Loucy (cell line): ENCODE measurements at regions not wholly inside any gene's neighbourhood (a gene's known extent, or its start where the extent isn't known, plus 50 kb on each side); places are given as distances from the start of the nearest gene placed in this dataset.

Experiments used
- H2AFZ ChIP-seq: fragments of 200-600 bp; sonication (generic); 2 replicates; pipeline ENCODE4 v1.6.0; 2016; ENCODE audit warnings: antibody characterized with exemption, mild to moderate bottlenecking, low read length, moderate library complexity
- H3F3A ChIP-seq: fragments of 200-600 bp; 2 replicates; pipeline ENCODE4 v1.6.0; 2016; ENCODE audit warnings: antibody characterized with exemption, low read depth, mild to moderate bottlenecking
- H3K27me3 ChIP-seq: fragments of 200-600 bp; sonication (generic); 2 replicates; pipeline ENCODE4 v1.6.1; 2014; ENCODE audit warnings: low read length, mild to moderate bottlenecking; ENCODE audit not compliant: insufficient read depth, poor library complexity, severe bottlenecking
- H3K36me3 ChIP-seq: fragments of 200-600 bp; sonication (generic); 2 replicates; pipeline ENCODE4 v1.6.1; 2016; ENCODE audit warnings: low read length; ENCODE audit not compliant: insufficient read depth
- H3K4me1 ChIP-seq: fragments of 200-600 bp; sonication (generic); 2 replicates; pipeline ENCODE4 v1.5.1; 2014; ENCODE audit warnings: low read length, mild to moderate bottlenecking; ENCODE audit not compliant: insufficient read depth, poor library complexity, severe bottlenecking
- H3K4me2 ChIP-seq: fragments of 200-600 bp; sonication (generic); 2 replicates; pipeline ENCODE4 v1.6.0; 2014; ENCODE audit warnings: antibody characterized with exemption, low read length, low read depth, mild to moderate bottlenecking; ENCODE audit not compliant: poor library complexity, severe bottlenecking
- H3K4me3 ChIP-seq: fragments of 200-600 bp; sonication (generic); 2 replicates; pipeline ENCODE4 v1.5.1; 2014; ENCODE audit warnings: low read length, mild to moderate bottlenecking, mixed read lengths; ENCODE audit not compliant: poor library complexity, severe bottlenecking
- H3K79me2 ChIP-seq: fragments of 200-600 bp; sonication (generic); 2 replicates; pipeline ENCODE4 v1.6.1; 2014; ENCODE audit warnings: low read length; ENCODE audit not compliant: insufficient read depth
- H3K9ac ChIP-seq: fragments of 200-600 bp; sonication (generic); 2 replicates; pipeline ENCODE4 v1.6.0; 2014; ENCODE audit warnings: mild to moderate bottlenecking, low read depth, low read length, moderate library complexity; ENCODE audit not compliant: poor library complexity, severe bottlenecking
- H3K9me2 ChIP-seq: fragments of 200-600 bp; sonication (generic); replicated peaks from 2 replicates; pipeline ENCODE4 v1.6.1; 2016; ENCODE audit warnings: low read depth, low read length, mixed read lengths
- H3K9me3 ChIP-seq: fragments of 200-600 bp; sonication (generic); 2 replicates; pipeline ENCODE4 v1.6.1; 2014; ENCODE audit warnings: mild to moderate bottlenecking, antibody characterized with exemption, low read length, low read depth; ENCODE audit not compliant: insufficient read depth
- H4K20me1 ChIP-seq: fragments of 200-600 bp; sonication (generic); 2 replicates; pipeline ENCODE4 v1.6.0; 2014; ENCODE audit warnings: antibody characterized with exemption, low read length, mild to moderate bottlenecking; ENCODE audit not compliant: insufficient read depth, poor library complexity, severe bottlenecking
- CTCF ChIP-seq: fragments of 200-600 bp; sonication (generic); conservative IDR thresholded peaks from 2 replicates; pipeline ENCODE4 v1.5.1; 2014; ENCODE audit warnings: mild to moderate bottlenecking, antibody characterized with exemption, low read length
- EZH2phosphoT487 ChIP-seq: fragments of 200-600 bp; IDR thresholded peaks from 2 replicates; pipeline ENCODE4 v1.6.1; 2018; ENCODE audit warnings: antibody characterized with exemption, mild to moderate bottlenecking, moderate library complexity, borderline replicate concordance

- Histone ChIP-seq H3K4me2 (no peak overlapping the region), H3K36me3 (no peaks in the 10 kb centered on the region), H3K27me3 (no peaks in the 10 kb centered on the region), H3K4me3 (no peak overlapping the region), H3K9me3 (no peaks in the 10 kb centered on the region; the same call in 1 of the 2 replicates), H3K9me2 (no peaks in the 10 kb centered on the region), H3F3A (no peaks in the 10 kb centered on the region), H2AFZ (no peak overlapping the region), H4K20me1 (no peaks in the 10 kb centered on the region), H3K79me2 (no peaks in the 10 kb centered on the region), H3K4me1 (no peaks in the 10 kb centered on the region), H3K9ac (no peak overlapping the region)
- TF ChIP-seq EZH2phosphoT487 (no peak), CTCF (no peak)
These were observed 317.8 kb upstream of the NCAM1 start for GRCh38 chr11:112643416-112643815.

DNA sequence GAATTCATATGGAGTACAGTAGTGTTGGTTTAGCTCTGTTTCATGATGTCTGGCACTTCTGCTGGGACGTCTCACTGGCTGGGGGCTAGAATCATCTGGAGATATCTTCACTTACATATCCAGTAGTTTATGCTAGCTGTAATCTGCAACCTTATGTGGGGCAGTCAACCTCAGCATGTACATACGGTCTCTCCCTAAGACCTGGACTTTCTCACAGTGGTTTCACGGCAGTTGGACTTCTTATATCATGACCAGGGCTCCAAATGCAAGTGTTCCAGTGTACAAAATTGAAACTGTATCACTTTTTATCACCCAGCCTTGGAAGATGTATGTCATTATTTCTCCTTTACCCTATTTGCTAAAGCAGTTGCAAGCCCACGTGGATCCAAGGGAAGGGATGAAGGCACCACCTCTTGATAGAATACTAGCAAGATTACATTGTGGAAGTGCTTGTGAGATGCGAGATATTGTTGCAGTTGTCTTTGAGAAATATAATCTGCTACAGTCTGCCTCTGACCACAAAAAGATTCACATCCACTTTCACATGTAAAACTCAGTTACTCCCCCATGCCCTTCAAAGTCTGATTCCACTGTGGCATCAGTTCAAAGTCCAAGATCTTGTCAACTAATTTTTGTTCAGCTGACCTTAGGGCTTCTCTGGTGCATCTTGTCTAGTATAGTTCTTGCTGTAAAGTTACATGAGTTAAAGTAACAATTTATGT is 316.6 kb upstream of the NCAM1 start:
- no peaks in the 10 kb centered on the region for H3F3A ChIP-seq
- H3K9me2 ChIP-seq, result no peaks in the 10 kb centered on the region
- no peaks in the 10 kb centered on the region for H3K79me2 ChIP-seq
- no peak overlapping the region for H3K9ac ChIP-seq
- H3K4me3 ChIP-seq, result no peak overlapping the region
- no peaks in the 10 kb centered on the region for H3K27me3 ChIP-seq
- H3K9me3 ChIP-seq, result no peaks in the 10 kb centered on the region; the same call in 1 of the 2 replicates
- no peaks in the 10 kb centered on the region for H3K36me3 ChIP-seq
- H4K20me1 ChIP-seq, result no peaks in the 10 kb centered on the region
- TF ChIP-seq CTCF (no peak), EZH2phosphoT487 (no peak)
- H2AFZ ChIP-seq, result no peak overlapping the region
- no peaks in the 10 kb centered on the region for H3K4me1 ChIP-seq
- no peak overlapping the region for H3K4me2 ChIP-seq

DNA sequence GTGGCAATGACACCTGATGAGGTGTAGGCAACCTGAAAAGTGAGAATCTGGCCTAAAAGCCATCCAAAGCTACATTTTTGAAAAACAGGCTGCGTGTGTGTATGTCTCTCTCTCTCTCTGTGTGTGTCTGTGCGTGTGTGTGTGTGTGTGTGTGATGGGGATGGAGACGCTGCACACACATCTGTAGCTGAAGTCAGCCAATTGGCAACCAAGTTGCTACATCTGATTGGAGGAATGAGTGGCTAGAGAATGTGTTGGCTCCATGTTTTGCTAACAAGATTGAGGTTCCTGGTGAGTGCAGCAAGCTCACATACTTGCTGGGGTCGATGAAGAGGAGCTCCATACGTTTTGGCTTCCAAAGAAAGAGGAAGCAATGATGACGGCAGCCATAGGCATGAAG is 311.4 kb upstream of the NCAM1 start:
- Histone ChIP-seq H3K4me1 (no peaks in the 10 kb centered on the region), H3K4me3 (no peak overlapping the region), H3F3A (no peaks in the 10 kb centered on the region), H3K9me3 (no peaks in the 10 kb centered on the region), H3K79me2 (no peaks in the 10 kb centered on the region), H3K36me3 (no peaks in the 10 kb centered on the region), H2AFZ (no peak overlapping the region), H3K9me2 (no peaks in the 10 kb centered on the region), H4K20me1 (no peaks in the 10 kb centered on the region), H3K9ac (no peak overlapping the region), H3K27me3 (no peaks in the 10 kb centered on the region), H3K4me2 (no peak overlapping the region)
- TF ChIP-seq EZH2phosphoT487, result no peak

GRCh38 chr11:112650527-112650926 is 310.7 kb upstream of the NCAM1 start:
- Histone ChIP-seq H3K9me3 (no peaks in the 10 kb centered on the region), H3F3A (no peaks in the 10 kb centered on the region), H3K9ac (no peak overlapping the region), H3K36me3 (no peaks in the 10 kb centered on the region), H3K9me2 (no peaks in the 10 kb centered on the region), H3K79me2 (no peaks in the 10 kb centered on the region), H3K27me3 (no peaks in the 10 kb centered on the region), H3K4me2 (no peak overlapping the region), H3K4me1 (no peaks in the 10 kb centered on the region), H4K20me1 (no peaks in the 10 kb centered on the region), H3K4me3 (no peak overlapping the region), H2AFZ (no peak overlapping the region)
- no peak for TF ChIP-seq CTCF
- TF ChIP-seq EZH2phosphoT487, result no peak
